ENCODE measurements at regions not wholly inside any gene's neighbourhood (a gene's known extent, or its start where the extent isn't known, plus 50 kb on each side); places are given as distances from the start of the nearest gene placed in this dataset.

DNA sequence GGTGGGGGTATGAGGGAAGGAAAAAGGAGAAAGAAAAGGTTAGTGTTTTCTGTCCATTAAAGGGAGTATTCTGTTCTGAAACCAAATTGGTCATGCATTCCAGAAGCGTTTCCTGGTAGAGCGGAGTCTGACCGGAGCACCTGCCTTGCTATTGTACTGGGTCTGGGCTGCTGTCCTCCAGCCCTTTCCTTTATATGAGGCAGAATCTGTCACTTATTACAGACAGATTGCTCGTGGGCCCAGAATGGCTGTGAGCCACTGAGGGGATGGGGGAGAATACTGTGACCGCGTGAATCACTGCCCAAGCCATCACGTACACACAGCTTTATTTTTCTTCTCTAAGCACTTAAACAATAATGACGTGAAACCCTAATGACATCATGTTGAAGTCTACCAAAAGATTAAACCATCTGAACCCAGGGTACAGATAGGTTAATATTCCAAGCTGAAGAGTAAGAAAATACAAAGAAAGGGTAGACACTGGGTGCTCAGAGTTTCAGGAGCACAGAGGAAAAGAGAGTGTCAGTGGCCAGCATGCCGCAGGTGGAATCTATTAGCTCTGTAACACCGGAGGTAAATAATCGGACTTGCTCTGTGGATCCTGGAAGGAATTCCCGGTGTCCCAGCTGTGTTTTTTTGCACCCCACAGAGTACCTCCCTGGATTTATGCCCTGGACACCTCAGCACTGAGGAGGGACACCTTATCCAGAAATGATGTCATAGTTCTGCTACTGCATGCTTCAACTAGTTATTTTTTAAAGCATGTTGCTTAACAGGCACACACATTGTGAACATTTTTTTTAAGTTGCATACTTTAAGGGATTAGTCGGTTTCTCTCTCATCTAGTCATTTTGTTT, 573.3 kb downstream of the PKHD1 start:
- Histone ChIP-seq H3K9ac (ENCODE audit: low read length) (no peak overlapping the region), H3K79me1 (ENCODE audit: low read length) (no peaks in the 10 kb centered on the region), H2AK5ac (ENCODE audit: low read length) (no peak overlapping the region), H3K4me2 (ENCODE audit: low read length) (no peak overlapping the region), H4K5ac (ENCODE audit: low read length) (no peak overlapping the region), H3K18ac (ENCODE audit: low read length) (no peak overlapping the region), H4K8ac (ENCODE audit: low read depth, low read length) (no peak overlapping the region), H3K36me3 (ENCODE audit: control insufficient read depth, insufficient read depth, low read length) (no peaks in the 10 kb centered on the region), H3K79me2 (ENCODE audit: control insufficient read depth, insufficient read depth, low read length) (no peaks in the 10 kb centered on the region), H3K4me1 (ENCODE audit: control insufficient read depth, low read depth, low read length) (no peaks in the 10 kb centered on the region), H3K23ac (ENCODE audit: low read length) (no peak overlapping the region), H3K27ac (ENCODE audit: low read depth, low read length) (no peak overlapping the region), H2BK15ac (replicated peaks; ENCODE audit: low read depth) (no peak overlapping the region), H3K4me3 (ENCODE audit: low read length) (no peak overlapping the region), H2BK120ac (ENCODE audit: low read depth, low read length) (no peak overlapping the region), H2BK5ac (ENCODE audit: low read length) (no peak overlapping the region), H3K56ac (ENCODE audit: low read length) (no peak overlapping the region), H3K27me3 (ENCODE audit: insufficient read depth, low read length, poor library complexity) (no peaks in the 10 kb centered on the region), H3K4ac (ENCODE audit: low read depth, low read length) (no peak overlapping the region)
- no CpG with 5 or more reads among the region's 13 CpGs for WGBS (ENCODE audit: extremely low coverage, insufficient coverage, low lambda C conversion rate)
- DNase-seq, result no peak

DNA sequence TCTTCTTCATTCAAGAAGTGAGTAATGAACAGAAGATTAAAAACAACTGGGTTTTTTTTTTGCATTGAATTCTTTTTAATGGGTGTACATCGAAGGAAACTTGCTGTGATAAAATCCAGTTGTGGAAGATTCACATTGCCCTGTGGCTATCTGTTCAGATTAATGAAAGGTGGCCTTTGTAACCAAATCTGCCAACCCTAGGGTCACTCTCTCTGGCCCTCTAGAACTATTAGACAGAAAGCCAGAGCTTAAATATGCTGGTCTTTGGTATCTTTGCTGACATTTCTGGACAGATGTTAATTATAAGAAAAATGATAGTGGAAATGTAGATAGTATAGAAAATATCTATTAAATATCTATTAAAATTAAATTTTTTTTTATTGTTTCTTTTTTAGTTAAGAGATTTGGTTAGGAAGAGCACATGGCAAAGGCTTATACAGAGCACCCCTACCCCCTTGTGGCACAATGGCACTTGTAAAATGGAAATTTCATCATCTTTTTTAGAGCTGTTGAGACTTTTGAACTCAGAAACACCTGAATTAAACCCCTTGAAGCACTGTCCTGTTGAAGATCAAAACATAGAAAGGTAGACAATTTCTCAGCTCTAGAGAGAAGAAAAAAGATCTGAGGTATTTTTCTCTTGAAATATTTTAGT, 572.5 kb downstream of the PKHD1 start:
- no peak overlapping the region for H3K27ac ChIP-seq (ENCODE audit: low read depth, low read length)
- H3K9ac ChIP-seq (ENCODE audit: low read length), result no peak overlapping the region
- DNase-seq, result no peak
- no peak overlapping the region for H3K4ac ChIP-seq (ENCODE audit: low read depth, low read length)
- H4K8ac ChIP-seq (ENCODE audit: low read depth, low read length), result no peak overlapping the region
- no peaks in the 10 kb centered on the region for H3K79me1 ChIP-seq (ENCODE audit: low read length)
- H2BK15ac ChIP-seq (replicated peaks; ENCODE audit: low read depth), result no peak overlapping the region
- no peak overlapping the region for H3K23ac ChIP-seq (ENCODE audit: low read length)
- whole genome bisulfite sequencing (ENCODE audit: extremely low coverage, insufficient coverage, low lambda C conversion rate), result no CpG with 5 or more reads among the region's 1 CpG
- no peak overlapping the region for H2BK120ac ChIP-seq (ENCODE audit: low read depth, low read length)
- H3K27me3 ChIP-seq (ENCODE audit: insufficient read depth, low read length, poor library complexity), result no peaks in the 10 kb centered on the region
- H3K4me2 ChIP-seq (ENCODE audit: low read length), result no peak overlapping the region
- no peak overlapping the region for H3K4me3 ChIP-seq (ENCODE audit: low read length)
- H3K79me2 ChIP-seq (ENCODE audit: control insufficient read depth, insufficient read depth, low read length), result no peaks in the 10 kb centered on the region
- H4K5ac ChIP-seq (ENCODE audit: low read length), result no peak overlapping the region
- no peak overlapping the region for H2AK5ac ChIP-seq (ENCODE audit: low read length)
- no peak overlapping the region for H3K18ac ChIP-seq (ENCODE audit: low read length)
- H3K56ac ChIP-seq (ENCODE audit: low read length), result no peak overlapping the region
- H3K4me1 ChIP-seq (ENCODE audit: control insufficient read depth, low read depth, low read length), result no peaks in the 10 kb centered on the region
- H2BK5ac ChIP-seq (ENCODE audit: low read length), result no peak overlapping the region
- H3K36me3 ChIP-seq (ENCODE audit: control insufficient read depth, insufficient read depth, low read length), result no peaks in the 10 kb centered on the region

DNA sequence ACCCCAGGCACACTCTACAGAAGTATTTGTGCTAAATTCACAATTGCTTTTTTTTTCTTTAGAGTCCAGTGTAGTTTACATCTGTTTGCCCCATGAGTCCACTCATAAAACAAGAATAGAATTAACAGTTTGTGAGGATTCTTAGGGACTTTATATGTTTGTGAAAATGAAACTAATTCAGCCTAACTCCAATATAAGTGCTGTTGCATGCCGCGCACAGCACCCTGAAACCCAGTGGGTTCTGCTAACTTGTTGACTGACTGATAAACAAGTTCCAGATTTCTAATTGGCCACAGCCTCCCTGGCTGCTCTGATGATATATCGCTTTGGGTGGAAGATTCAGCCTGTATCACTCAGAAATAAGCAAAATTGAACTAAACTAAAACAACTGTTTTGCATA, 561.4 kb downstream of the PKHD1 start:
- no peak overlapping the region for H3K9ac ChIP-seq (ENCODE audit: low read length)
- H2BK5ac ChIP-seq (ENCODE audit: low read length), result no peak overlapping the region
- H3K27ac ChIP-seq (ENCODE audit: low read depth, low read length), result no peak overlapping the region
- no peak overlapping the region for H2BK15ac ChIP-seq (replicated peaks; ENCODE audit: low read depth)
- no peaks in the 10 kb centered on the region for H3K36me3 ChIP-seq (ENCODE audit: control insufficient read depth, insufficient read depth, low read length)
- DNase-seq, result no peak
- no peak overlapping the region for H3K18ac ChIP-seq (ENCODE audit: low read length)
- H4K8ac ChIP-seq (ENCODE audit: low read depth, low read length), result no peak overlapping the region
- H3K4me2 ChIP-seq (ENCODE audit: low read length), result no peak overlapping the region
- no peak overlapping the region for H2AK5ac ChIP-seq (ENCODE audit: low read length)
- no peaks in the 10 kb centered on the region for H3K27me3 ChIP-seq (ENCODE audit: insufficient read depth, low read length, poor library complexity)
- no peak overlapping the region for H3K4me3 ChIP-seq (ENCODE audit: low read length)
- no peaks in the 10 kb centered on the region for H3K79me2 ChIP-seq (ENCODE audit: control insufficient read depth, insufficient read depth, low read length)
- H3K23ac ChIP-seq (ENCODE audit: low read length), result no peak overlapping the region
- no CpG with 5 or more reads among the region's 3 CpGs for WGBS (ENCODE audit: extremely low coverage, insufficient coverage, low lambda C conversion rate)
- H2BK120ac ChIP-seq (ENCODE audit: low read depth, low read length), result no peak overlapping the region
- H4K5ac ChIP-seq (ENCODE audit: low read length), result no peak overlapping the region
- no peaks in the 10 kb centered on the region for H3K4me1 ChIP-seq (ENCODE audit: control insufficient read depth, low read depth, low read length)
- H3K4ac ChIP-seq (ENCODE audit: low read depth, low read length), result no peak overlapping the region
- no peaks in the 10 kb centered on the region for H3K79me1 ChIP-seq (ENCODE audit: low read length)
- no peak overlapping the region for H3K56ac ChIP-seq (ENCODE audit: low read length)

DNA sequence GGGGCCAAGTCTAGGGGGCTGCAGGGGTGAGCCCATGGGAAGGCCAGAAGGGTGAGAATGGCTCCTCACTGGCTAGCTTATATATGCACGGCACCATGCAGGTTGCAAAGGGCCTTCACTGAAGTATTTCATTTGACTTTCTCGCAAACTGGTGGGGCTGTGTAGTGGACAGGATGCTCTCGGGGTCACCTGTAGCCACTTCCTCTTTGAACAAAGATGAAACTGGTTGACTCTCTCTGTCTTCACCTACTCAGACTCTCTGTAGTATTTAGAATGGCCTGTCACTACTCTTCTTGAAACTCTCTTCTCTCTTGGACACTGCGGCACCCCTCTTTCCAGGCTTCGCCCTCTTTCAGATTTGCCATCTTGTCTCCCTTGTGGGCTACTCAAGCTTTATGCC, 560.5 kb downstream of the PKHD1 start:
- Histone ChIP-seq H3K4ac (ENCODE audit: low read depth, low read length) (no peak overlapping the region), H2BK15ac (replicated peaks; ENCODE audit: low read depth) (no peak overlapping the region), H2AK5ac (ENCODE audit: low read length) (no peak overlapping the region), H3K4me3 (ENCODE audit: low read length) (no peak overlapping the region), H3K18ac (ENCODE audit: low read length) (no peak overlapping the region), H3K79me2 (ENCODE audit: control insufficient read depth, insufficient read depth, low read length) (no peaks in the 10 kb centered on the region), H3K4me1 (ENCODE audit: control insufficient read depth, low read depth, low read length) (no peaks in the 10 kb centered on the region), H4K8ac (ENCODE audit: low read depth, low read length) (no peak overlapping the region), H2BK5ac (ENCODE audit: low read length) (no peak overlapping the region), H3K56ac (ENCODE audit: low read length) (no peak overlapping the region), H3K27ac (ENCODE audit: low read depth, low read length) (no peak overlapping the region), H3K27me3 (ENCODE audit: insufficient read depth, low read length, poor library complexity) (no peaks in the 10 kb centered on the region), H3K79me1 (ENCODE audit: low read length) (no peaks in the 10 kb centered on the region), H2BK120ac (ENCODE audit: low read depth, low read length) (no peak overlapping the region), H3K23ac (ENCODE audit: low read length) (no peak overlapping the region), H3K4me2 (ENCODE audit: low read length) (no peak overlapping the region), H3K36me3 (ENCODE audit: control insufficient read depth, insufficient read depth, low read length) (no peaks in the 10 kb centered on the region), H4K5ac (ENCODE audit: low read length) (no peak overlapping the region), H3K9ac (ENCODE audit: low read length) (no peak overlapping the region)
- DNase-seq, result no peak
- WGBS (ENCODE audit: extremely low coverage, insufficient coverage, low lambda C conversion rate), result no CpG with 5 or more reads among the region's 5 CpGs

DNA sequence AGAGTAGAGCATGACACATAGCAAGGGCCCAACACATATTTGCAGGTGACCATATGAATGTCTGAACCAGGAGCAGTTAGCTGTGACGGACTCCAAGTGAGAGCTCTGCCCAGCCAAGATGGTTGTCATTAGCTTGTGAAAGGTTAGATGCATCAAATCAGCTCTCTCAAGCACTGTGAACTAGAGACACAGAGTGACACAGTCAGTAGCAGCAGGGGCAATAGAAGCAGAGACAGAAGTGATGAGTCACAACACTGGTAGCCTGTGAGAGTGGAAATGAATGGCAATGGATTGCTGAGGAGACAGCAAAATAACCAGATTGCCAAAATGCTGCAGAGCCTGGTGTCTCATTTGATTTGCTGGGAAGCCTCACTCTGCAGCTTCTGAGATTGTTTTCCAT, 558.9 kb downstream of the PKHD1 start:
- H3K27ac ChIP-seq (ENCODE audit: low read depth, low read length), result no peak overlapping the region
- no peaks in the 10 kb centered on the region for H3K36me3 ChIP-seq (ENCODE audit: control insufficient read depth, insufficient read depth, low read length)
- peak; percentile 62 for DNase-seq
- H4K8ac ChIP-seq (ENCODE audit: low read depth, low read length), result no peak overlapping the region
- no peak overlapping the region for H3K18ac ChIP-seq (ENCODE audit: low read length)
- no peak overlapping the region for H3K9ac ChIP-seq (ENCODE audit: low read length)
- H3K4me1 ChIP-seq (ENCODE audit: control insufficient read depth, low read depth, low read length), result peaks cover 2% of the 10 kb centered on the region
- no peak overlapping the region for H2AK5ac ChIP-seq (ENCODE audit: low read length)
- no peak overlapping the region for H3K4me2 ChIP-seq (ENCODE audit: low read length)
- H4K5ac ChIP-seq (ENCODE audit: low read length), result no peak overlapping the region
- H2BK5ac ChIP-seq (ENCODE audit: low read length), result no peak overlapping the region
- H3K79me1 ChIP-seq (ENCODE audit: low read length), result no peaks in the 10 kb centered on the region
- H3K23ac ChIP-seq (ENCODE audit: low read length), result no peak overlapping the region
- no peak overlapping the region for H2BK120ac ChIP-seq (ENCODE audit: low read depth, low read length)
- no CpG with 5 or more reads among the region's 1 CpG for WGBS (ENCODE audit: extremely low coverage, insufficient coverage, low lambda C conversion rate)
- no peak overlapping the region for H3K4me3 ChIP-seq (ENCODE audit: low read length)
- H3K56ac ChIP-seq (ENCODE audit: low read length), result peak overlapping the region; percentile 1
- H2BK15ac ChIP-seq (replicated peaks; ENCODE audit: low read depth), result no peak overlapping the region
- no peaks in the 10 kb centered on the region for H3K79me2 ChIP-seq (ENCODE audit: control insufficient read depth, insufficient read depth, low read length)
- H3K4ac ChIP-seq (ENCODE audit: low read depth, low read length), result no peak overlapping the region
- H3K27me3 ChIP-seq (ENCODE audit: insufficient read depth, low read length, poor library complexity), result no peaks in the 10 kb centered on the region

Data from mesendoderm (in vitro differentiated cells).